ENCODE measurements at regions not wholly inside any gene's neighbourhood (a gene's known extent, or its start where the extent isn't known, plus 50 kb on each side); places are given as distances from the start of the nearest gene placed in this dataset.

- TF ChIP-seq CTCF (IDR thresholded peaks at IDR 0.05; ENCODE audit: poor library complexity): no peak
- no peak for TF ChIP-seq EZH2 (IDR thresholded peaks at IDR 0.05; ENCODE audit: borderline replicate concordance)
- no peak for TF ChIP-seq EZH2phosphoT487 (IDR thresholded peaks at IDR 0.05; ENCODE audit: low read depth, severe bottlenecking, unreplicated experiment)
Observed at GRCh38 chr13:47005756-47006414, 109.0 kb upstream of the HTR2A start.

Data from hepatocyte (in vitro differentiated cells).